Daoy (cell line): ENCODE measurements at regions not wholly inside any gene's neighbourhood (a gene's known extent, or its start where the extent isn't known, plus 50 kb on each side); places are given as distances from the start of the nearest gene placed in this dataset.

Experiments used
- DNase-seq: peaks from one replicate; pipeline ENCODE4 v3.0.0-alpha.2; 2015; ENCODE audit warnings: low read depth

DNA sequence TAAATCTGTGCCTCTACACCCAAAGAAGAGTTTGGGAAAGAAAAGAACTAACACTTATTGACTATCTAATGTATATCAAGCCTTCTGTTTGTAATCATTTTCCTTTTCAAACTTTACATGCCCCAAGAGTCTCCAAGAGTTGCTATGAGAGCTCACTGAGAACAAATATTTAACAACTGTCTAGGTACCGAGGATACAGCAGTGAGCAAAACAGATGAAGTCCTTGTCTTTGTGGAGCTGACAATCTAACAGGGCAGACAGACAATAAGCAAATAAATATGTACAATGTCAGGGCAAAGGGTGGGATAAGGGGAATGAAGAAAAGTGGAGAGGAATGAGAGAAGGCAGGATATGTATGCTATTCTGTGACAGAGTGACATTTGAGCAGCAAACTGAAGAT, 64.8 kb upstream of the KSR1 start:
- no peak for DNase-seq

- no peak for DNase-seq
Measured at GRCh38 chr17:27396045-27396444, 60.2 kb upstream of the KSR1 start.

DNA sequence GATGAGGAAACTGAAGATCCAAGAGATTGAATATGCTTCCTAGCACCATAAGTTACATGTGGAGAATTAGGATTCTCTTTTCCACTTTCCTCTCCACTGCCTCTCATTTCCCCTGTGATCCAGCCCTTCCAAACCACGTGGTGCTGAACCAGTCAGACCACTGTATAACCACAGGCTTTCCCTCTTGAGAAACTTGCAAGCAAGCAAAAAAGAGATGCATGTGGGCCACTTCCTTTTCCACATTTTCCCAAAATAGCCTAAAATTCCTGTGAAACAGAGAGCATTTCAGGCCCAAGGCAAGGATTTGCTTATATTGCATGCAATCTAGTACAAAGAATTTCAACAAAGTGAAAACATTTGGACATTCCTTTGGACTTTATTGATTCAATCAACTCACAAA, 59.3 kb upstream of the KSR1 start:
- no peak for DNase-seq

DNA sequence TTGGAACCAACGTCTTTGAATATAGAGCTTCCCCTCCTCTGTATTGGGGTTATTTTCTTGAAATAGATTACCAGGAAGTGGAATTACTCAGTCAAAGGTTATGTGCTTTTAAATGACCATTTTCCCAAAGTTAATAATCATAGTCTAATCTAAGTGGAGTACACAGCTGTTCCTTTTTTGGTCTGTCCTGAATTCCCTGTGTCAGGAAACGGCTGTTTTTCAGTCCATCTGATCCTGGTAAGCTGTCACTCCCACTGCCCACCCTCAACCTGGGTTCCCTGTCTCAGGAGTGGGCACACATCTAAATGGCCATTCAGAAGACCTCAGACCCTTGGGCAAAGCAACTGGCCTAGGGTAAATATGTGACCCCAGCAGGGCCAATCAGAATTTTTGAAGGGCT, 57.6 kb upstream of the KSR1 start:
- DNase-seq: no peak

GRCh38 chr17:27400991-27401390, 55.3 kb upstream of the KSR1 start:
- DNase-seq: no peak

GRCh38 chr17:27402943-27403342, 53.3 kb upstream of the KSR1 start:
- DNase-seq: no peak

- no peak for DNase-seq
Measured at GRCh38 chr17:27403480-27404005, 52.7 kb upstream of the KSR1 start.

- no peak for DNase-seq
Measured at GRCh38 chr17:27404676-27405075, 51.6 kb upstream of the KSR1 start.
